Neural cell (in vitro differentiated cells): ENCODE measurements at regions not wholly inside any gene's neighbourhood (a gene's known extent, or its start where the extent isn't known, plus 50 kb on each side); places are given as distances from the start of the nearest gene placed in this dataset.

Source experiments
- H2AFZ ChIP-seq: fragments of 200-600, 300-800 bp; sonication (generic), shearing (Covaris generic); 2 replicates; pipeline ENCODE4 v1.6.0; 2014; ENCODE audit warnings: low read depth, mild to moderate bottlenecking, antibody characterized with exemption, low read length, moderate library complexity
- H3F3A ChIP-seq: fragments of 200-600 bp; shearing (Covaris generic); 2 replicates; pipeline ENCODE4 v1.6.1; 2016; ENCODE audit warnings: mild to moderate bottlenecking, moderate library complexity, mixed read lengths, antibody characterized with exemption, low read length; ENCODE audit not compliant: insufficient read depth, poor library complexity, severe bottlenecking
- H3K27ac ChIP-seq: fragments of 200-600, 300-800 bp; sonication (generic), shearing (Covaris generic); 2 replicates; pipeline ENCODE4 v1.5.1; 2014; ENCODE audit warnings: mild to moderate bottlenecking, low read length, moderate library complexity
- H3K27me3 ChIP-seq: fragments of 300-800, 200-600 bp; sonication (generic), shearing (Covaris generic); 2 replicates; pipeline ENCODE4 v1.6.0; 2014; ENCODE audit warnings: mild to moderate bottlenecking, low read depth, low read length, moderate library complexity; ENCODE audit not compliant: insufficient read depth
- H3K36me3 ChIP-seq: fragments of 300-800, 200-600 bp; sonication (generic), shearing (Covaris generic); 2 replicates; pipeline ENCODE4 v1.5.1; 2014; ENCODE audit warnings: mild to moderate bottlenecking, antibody characterized with exemption, low read length, moderate library complexity; ENCODE audit not compliant: insufficient read depth
- H3K4me2 ChIP-seq: fragments of 300-800, 200-600 bp; sonication (generic), shearing (Covaris generic); 2 replicates; pipeline ENCODE4 v1.6.0; 2014; ENCODE audit warnings: mild to moderate bottlenecking, low read length
- H3K4me3 ChIP-seq: fragments of 300-800, 200-600 bp; sonication (generic), shearing (Covaris generic); 2 replicates; pipeline ENCODE4 v1.5.1; 2014; ENCODE audit warnings: mild to moderate bottlenecking, low read length, moderate library complexity
- H3K79me2 ChIP-seq: fragments of 200-600 bp; shearing (Covaris generic); replicated peaks from 2 replicates; pipeline ENCODE4 v1.6.0; 2014; ENCODE audit warnings: mild to moderate bottlenecking, low read length, moderate library complexity; ENCODE audit not compliant: insufficient read depth
- H3K9ac ChIP-seq: fragments of 300-800, 200-600 bp; sonication (generic), shearing (Covaris generic); 2 replicates; pipeline ENCODE4 v1.6.1; 2016; ENCODE audit warnings: mild to moderate bottlenecking, low read length, mixed read lengths
- H3K9me2 ChIP-seq: fragments of 200-600 bp; shearing (Covaris generic); 2 replicates; pipeline ENCODE4 v1.6.1; 2016; ENCODE audit warnings: mild to moderate bottlenecking, low read length, mixed read lengths; ENCODE audit not compliant: insufficient read depth
- H3K9me3 ChIP-seq: fragments of 200-600, 300-800 bp; sonication (generic), shearing (Covaris generic); 2 replicates; pipeline ENCODE4 v1.6.1; 2016; ENCODE audit warnings: mild to moderate bottlenecking, mixed run types, low read length, moderate library complexity, mixed read lengths
- H4K20me1 ChIP-seq: fragments of 200-600 bp; shearing (Covaris generic); 2 replicates; pipeline ENCODE4 v1.6.1; 2016; ENCODE audit warnings: mild to moderate bottlenecking, mixed run types; ENCODE audit not compliant: insufficient read depth
- EP300 ChIP-seq: fragments of 450-650 bp; conservative IDR thresholded peaks from 2 replicates; pipeline ENCODE4 v1.6.1; 2014; ENCODE audit warnings: antibody characterized with exemption, mild to moderate bottlenecking, moderate library complexity; ENCODE audit not compliant: poor library complexity, severe bottlenecking
- EZH2 ChIP-seq: fragments of 200-600, 300-800 bp; shearing (Covaris generic), sonication (generic); IDR thresholded peaks from 2 replicates; pipeline ENCODE4 v1.6.1; 2014; ENCODE audit warnings: antibody characterized with exemption, low read length, borderline replicate concordance, mild to moderate bottlenecking; ENCODE audit not compliant: insufficient read depth, poor library complexity, severe bottlenecking
- MXI1 ChIP-seq: fragments of 450-650 bp; conservative IDR thresholded peaks from 2 replicates; pipeline ENCODE4 v1.6.1; 2014; ENCODE audit warnings: antibody characterized with exemption, mild to moderate bottlenecking; ENCODE audit not compliant: poor library complexity, severe bottlenecking
- POLR2AphosphoS5 ChIP-seq: IDR thresholded peaks from 2 replicates; pipeline ENCODE4 v1.6.1; 2012
- RAD21 ChIP-seq: fragments of 450-650 bp; conservative IDR thresholded peaks from 2 replicates; pipeline ENCODE4 v1.6.1; 2014; ENCODE audit warnings: antibody characterized with exemption, mild to moderate bottlenecking, moderate library complexity
- SMC3 ChIP-seq: fragments of 450-650 bp; conservative IDR thresholded peaks from 2 replicates; pipeline ENCODE4 v1.6.1; 2014; ENCODE audit warnings: antibody characterized with exemption, mild to moderate bottlenecking, moderate library complexity; ENCODE audit not compliant: poor library complexity
- TAF1 ChIP-seq: IDR thresholded peaks from 2 replicates; pipeline ENCODE4 v1.6.1; 2012; ENCODE audit warnings: low read depth
- TF ChIP-seq, protein P1 (sequence below): IDR thresholded peaks from 2 replicates; pipeline ENCODE4 v1.6.1; 2012; ENCODE audit warnings: borderline replicate concordance
- TF ChIP-seq, protein P2 (sequence below): fragments of 450-650 bp; IDR thresholded peaks from 2 replicates; pipeline ENCODE4 v1.5.1; 2014; ENCODE audit warnings: antibody characterized with exemption, mild to moderate bottlenecking, moderate library complexity; ENCODE audit not compliant: poor library complexity, severe bottlenecking

DNA sequence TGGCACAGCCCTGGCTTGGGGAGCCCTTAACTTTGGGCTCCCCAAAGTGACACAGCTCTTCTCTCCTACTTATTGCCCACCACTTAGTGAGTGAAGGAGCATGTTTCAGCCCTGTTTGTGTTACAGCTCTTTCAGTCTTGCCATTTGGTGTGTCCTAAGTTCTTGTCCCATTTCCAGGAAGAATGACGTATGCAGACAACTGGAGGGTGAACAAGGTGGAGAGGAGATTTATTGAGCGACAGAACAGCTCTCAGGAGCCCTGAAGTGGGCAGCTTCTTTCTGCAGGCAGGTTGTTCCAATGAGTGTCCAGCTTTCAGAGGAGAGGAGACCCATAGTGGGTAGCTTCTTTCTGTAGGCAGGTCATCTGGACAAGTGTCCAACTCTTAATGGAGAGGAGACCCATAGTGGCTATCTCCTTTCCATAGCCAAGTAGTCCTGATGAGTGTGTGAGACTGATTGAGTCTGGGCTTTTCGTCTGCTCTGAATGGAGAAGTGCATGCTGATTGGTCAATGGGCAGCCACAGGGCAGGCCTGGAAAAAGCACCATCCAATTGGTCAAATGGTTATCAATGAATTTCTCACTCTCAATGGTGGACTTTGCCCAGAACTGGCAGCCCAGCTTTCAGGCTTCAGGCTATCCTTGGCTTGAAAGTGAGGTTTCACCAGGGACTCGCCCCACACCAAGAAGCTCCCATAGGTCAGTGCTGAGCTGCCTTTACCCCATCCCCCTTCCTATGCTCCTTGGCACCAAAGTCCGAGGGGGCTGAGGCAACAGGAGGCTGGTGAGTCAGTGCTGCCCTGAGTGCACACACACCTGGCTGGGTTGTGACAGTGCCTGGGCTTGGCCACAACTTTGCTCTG is 688.2 kb downstream of the NYAP2 start:
- no peaks in the 10 kb centered on the region for H3K27me3 ChIP-seq
- no peak overlapping the region for H3K27ac ChIP-seq
- no peak overlapping the region for H3K9ac ChIP-seq
- H3K9me3 ChIP-seq, result no peaks in the 10 kb centered on the region
- no peaks in the 10 kb centered on the region for H3K36me3 ChIP-seq
- H3K4me2 ChIP-seq, result no peak overlapping the region
- TF ChIP-seq MXI1, result no peak
- TF ChIP-seq TAF1, result no peak
- no peak for TF ChIP-seq EZH2
- TF ChIP-seq, protein P1, sequence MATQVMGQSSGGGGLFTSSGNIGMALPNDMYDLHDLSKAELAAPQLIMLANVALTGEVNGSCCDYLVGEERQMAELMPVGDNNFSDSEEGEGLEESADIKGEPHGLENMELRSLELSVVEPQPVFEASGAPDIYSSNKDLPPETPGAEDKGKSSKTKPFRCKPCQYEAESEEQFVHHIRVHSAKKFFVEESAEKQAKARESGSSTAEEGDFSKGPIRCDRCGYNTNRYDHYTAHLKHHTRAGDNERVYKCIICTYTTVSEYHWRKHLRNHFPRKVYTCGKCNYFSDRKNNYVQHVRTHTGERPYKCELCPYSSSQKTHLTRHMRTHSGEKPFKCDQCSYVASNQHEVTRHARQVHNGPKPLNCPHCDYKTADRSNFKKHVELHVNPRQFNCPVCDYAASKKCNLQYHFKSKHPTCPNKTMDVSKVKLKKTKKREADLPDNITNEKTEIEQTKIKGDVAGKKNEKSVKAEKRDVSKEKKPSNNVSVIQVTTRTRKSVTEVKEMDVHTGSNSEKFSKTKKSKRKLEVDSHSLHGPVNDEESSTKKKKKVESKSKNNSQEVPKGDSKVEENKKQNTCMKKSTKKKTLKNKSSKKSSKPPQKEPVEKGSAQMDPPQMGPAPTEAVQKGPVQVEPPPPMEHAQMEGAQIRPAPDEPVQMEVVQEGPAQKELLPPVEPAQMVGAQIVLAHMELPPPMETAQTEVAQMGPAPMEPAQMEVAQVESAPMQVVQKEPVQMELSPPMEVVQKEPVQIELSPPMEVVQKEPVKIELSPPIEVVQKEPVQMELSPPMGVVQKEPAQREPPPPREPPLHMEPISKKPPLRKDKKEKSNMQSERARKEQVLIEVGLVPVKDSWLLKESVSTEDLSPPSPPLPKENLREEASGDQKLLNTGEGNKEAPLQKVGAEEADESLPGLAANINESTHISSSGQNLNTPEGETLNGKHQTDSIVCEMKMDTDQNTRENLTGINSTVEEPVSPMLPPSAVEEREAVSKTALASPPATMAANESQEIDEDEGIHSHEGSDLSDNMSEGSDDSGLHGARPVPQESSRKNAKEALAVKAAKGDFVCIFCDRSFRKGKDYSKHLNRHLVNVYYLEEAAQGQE, result no peak
- no peak for TF ChIP-seq RAD21
- no peak for TF ChIP-seq SMC3
- no peak for TF ChIP-seq POLR2AphosphoS5
- TF ChIP-seq, protein P2, sequence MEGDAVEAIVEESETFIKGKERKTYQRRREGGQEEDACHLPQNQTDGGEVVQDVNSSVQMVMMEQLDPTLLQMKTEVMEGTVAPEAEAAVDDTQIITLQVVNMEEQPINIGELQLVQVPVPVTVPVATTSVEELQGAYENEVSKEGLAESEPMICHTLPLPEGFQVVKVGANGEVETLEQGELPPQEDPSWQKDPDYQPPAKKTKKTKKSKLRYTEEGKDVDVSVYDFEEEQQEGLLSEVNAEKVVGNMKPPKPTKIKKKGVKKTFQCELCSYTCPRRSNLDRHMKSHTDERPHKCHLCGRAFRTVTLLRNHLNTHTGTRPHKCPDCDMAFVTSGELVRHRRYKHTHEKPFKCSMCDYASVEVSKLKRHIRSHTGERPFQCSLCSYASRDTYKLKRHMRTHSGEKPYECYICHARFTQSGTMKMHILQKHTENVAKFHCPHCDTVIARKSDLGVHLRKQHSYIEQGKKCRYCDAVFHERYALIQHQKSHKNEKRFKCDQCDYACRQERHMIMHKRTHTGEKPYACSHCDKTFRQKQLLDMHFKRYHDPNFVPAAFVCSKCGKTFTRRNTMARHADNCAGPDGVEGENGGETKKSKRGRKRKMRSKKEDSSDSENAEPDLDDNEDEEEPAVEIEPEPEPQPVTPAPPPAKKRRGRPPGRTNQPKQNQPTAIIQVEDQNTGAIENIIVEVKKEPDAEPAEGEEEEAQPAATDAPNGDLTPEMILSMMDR, result no peak
- TF ChIP-seq EP300, result no peak
- no peaks in the 10 kb centered on the region for H3F3A ChIP-seq
- H3K79me2 ChIP-seq, result no peaks in the 10 kb centered on the region
- H2AFZ ChIP-seq, result no peak overlapping the region
- no peaks in the 10 kb centered on the region for H4K20me1 ChIP-seq
- H3K9me2 ChIP-seq, result no peaks in the 10 kb centered on the region
- H3K4me3 ChIP-seq, result no peak overlapping the region

DNA sequence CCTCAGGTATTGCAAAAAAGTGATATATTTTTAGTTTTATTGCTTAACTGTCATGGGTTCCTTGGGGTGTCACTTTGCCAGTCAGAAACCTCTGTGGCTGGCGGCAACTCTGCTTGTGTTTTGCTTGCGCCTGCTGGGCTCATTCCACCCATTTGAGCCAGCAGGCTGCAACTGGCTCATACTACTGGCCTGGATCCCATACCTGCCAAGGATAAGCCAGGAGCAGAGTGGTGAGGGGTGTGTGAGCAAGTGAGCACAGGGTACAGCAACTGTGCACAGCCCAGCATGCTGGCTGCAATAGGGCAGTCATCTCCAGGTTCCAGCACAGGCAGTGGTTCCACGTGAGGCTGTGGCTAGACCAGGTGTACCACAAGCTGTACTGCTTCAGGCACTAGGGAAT is 687.5 kb downstream of the NYAP2 start:
- Histone ChIP-seq H3K9me2 (no peaks in the 10 kb centered on the region), H3K27ac (no peak overlapping the region), H3K79me2 (no peaks in the 10 kb centered on the region), H3K4me2 (no peak overlapping the region), H3K9ac (no peak overlapping the region), H4K20me1 (no peaks in the 10 kb centered on the region), H3K9me3 (no peaks in the 10 kb centered on the region), H3K4me3 (no peak overlapping the region), H3F3A (no peaks in the 10 kb centered on the region), H3K36me3 (no peaks in the 10 kb centered on the region), H2AFZ (no peak overlapping the region), H3K27me3 (no peaks in the 10 kb centered on the region)
- TF ChIP-seq TAF1 (no peak), SMC3 (no peak), EZH2 (no peak), POLR2AphosphoS5 (no peak), RAD21 (no peak), MXI1 (no peak)
- TF ChIP-seq, protein P2, result no peak
- TF ChIP-seq, protein P1, result no peak
